ENCODE measurements at regions not wholly inside any gene's neighbourhood (a gene's known extent, or its start where the extent isn't known, plus 50 kb on each side); places are given as distances from the start of the nearest gene placed in this dataset.

GRCh38 chr7:115654384-115655214 lies 376.0 kb downstream of the TFEC start:
- TF ChIP-seq CTCF (IDR thresholded peaks at IDR 0.05): no peak
- no peak for TF ChIP-seq POLR2A (IDR thresholded peaks at IDR 0.05)

Measured in esophagus squamous epithelium (tissue), 4 donors.